Epithelial cell of esophagus (primary cell): ENCODE measurements at regions not wholly inside any gene's neighbourhood (a gene's known extent, or its start where the extent isn't known, plus 50 kb on each side); places are given as distances from the start of the nearest gene placed in this dataset.

Experiments used
- DNase-seq: peaks from one replicate; pipeline ENCODE4 v3.0.0; 2010; ENCODE audit warnings: low read depth
- H3K4me3 ChIP-seq: 2 replicates; pipeline ENCODE4 v1.5.1; 2011; ENCODE audit warnings: mild to moderate bottlenecking, low read length, control low read depth
- TF ChIP-seq, protein P1 (sequence below): IDR thresholded peaks from 2 replicates; pipeline ENCODE4 v1.5.1; 2011; ENCODE audit warnings: low read depth, mild to moderate bottlenecking, low read length, control low read depth, inconsistent platforms; ENCODE audit not compliant: insufficient read depth; ENCODE audit errors: missing control alignments

- no peak overlapping the region for H3K4me3 ChIP-seq
- no peak for DNase-seq
- TF ChIP-seq, protein P1, sequence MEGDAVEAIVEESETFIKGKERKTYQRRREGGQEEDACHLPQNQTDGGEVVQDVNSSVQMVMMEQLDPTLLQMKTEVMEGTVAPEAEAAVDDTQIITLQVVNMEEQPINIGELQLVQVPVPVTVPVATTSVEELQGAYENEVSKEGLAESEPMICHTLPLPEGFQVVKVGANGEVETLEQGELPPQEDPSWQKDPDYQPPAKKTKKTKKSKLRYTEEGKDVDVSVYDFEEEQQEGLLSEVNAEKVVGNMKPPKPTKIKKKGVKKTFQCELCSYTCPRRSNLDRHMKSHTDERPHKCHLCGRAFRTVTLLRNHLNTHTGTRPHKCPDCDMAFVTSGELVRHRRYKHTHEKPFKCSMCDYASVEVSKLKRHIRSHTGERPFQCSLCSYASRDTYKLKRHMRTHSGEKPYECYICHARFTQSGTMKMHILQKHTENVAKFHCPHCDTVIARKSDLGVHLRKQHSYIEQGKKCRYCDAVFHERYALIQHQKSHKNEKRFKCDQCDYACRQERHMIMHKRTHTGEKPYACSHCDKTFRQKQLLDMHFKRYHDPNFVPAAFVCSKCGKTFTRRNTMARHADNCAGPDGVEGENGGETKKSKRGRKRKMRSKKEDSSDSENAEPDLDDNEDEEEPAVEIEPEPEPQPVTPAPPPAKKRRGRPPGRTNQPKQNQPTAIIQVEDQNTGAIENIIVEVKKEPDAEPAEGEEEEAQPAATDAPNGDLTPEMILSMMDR, result no peak
Measured at GRCh38 chr3:144868506-144868905, 896.9 kb downstream of the DIPK2A start.

DNA sequence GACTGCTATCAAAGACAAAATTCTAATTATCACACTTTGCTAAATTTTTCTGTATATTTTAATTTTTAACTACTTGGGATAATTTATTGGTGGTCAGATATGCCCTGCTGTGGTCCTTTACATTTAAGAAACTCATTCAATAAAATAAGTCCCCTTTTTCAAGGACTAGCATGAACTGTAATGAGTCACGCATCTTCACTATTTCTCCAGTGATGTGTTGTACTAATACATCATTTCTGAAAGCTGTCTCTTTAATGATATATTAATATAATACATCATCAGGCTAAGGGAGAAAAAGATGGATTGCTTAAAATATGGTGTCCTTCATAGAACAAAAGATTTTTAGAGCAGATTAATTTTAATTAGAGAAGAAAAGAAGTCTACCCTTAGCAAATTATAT is 901.4 kb downstream of the DIPK2A start:
- no peak overlapping the region for H3K4me3 ChIP-seq
- DNase-seq, result no peak
- TF ChIP-seq, protein P1, result no peak

DNA sequence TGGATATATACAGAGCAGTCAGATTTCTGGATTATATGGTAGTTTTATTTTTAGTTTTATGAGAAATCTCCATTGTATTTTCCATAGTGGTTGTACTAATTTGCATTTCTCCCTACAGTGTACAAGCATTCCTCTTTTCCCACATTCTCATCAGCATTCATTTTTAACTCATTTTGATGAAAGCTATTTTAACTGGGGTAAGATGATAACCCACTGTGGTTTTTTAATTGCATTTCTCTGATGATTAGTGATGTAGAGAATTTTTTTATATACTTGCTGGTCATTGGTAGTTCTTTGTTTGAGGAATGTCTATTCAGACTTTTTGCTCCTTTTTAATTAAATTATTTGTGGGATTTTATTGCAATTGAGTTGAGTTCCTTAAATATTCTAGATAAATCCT is 903.6 kb downstream of the DIPK2A start:
- DNase-seq, result no peak
- TF ChIP-seq, protein P1, result no peak
- no peak overlapping the region for H3K4me3 ChIP-seq

DNA sequence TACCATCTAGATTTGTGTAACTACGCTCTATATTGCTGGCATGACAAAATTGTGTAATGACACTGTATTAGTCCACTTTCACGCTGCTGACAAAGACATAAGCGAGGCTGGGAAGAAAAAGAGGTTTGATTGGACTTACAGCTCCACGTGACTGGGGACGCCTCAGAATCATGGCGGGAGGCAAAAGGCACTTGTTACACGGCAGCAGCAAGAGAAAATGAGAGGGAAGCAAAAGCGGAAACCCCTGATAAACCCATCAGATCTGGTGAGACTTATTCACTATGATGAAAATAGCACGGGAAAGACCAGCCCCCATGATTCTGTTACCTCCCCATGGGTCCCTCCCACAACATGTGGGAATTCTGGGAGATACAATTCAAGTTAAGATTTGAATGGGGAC is 905.7 kb downstream of the DIPK2A start:
- H3K4me3 ChIP-seq, result no peak overlapping the region
- TF ChIP-seq, protein P1, result no peak
- DNase-seq, result no peak

GRCh38 chr3:144879701-144880100 is 908.1 kb downstream of the DIPK2A start:
- TF ChIP-seq, protein P1, result no peak

GRCh38 chr3:144893980-144894379 is 922.4 kb downstream of the DIPK2A start:
- no peak overlapping the region for H3K4me3 ChIP-seq
- TF ChIP-seq, protein P1, result no peak
- DNase-seq, result no peak

More at GRCh38 chr3:144879701-144880100, 908.1 kb downstream of the DIPK2A start:
- DNase-seq, result no peak
- no peak overlapping the region for H3K4me3 ChIP-seq

- TF ChIP-seq, protein P1, result no peak
- no peak overlapping the region for H3K4me3 ChIP-seq
- DNase-seq, result no peak
Measured at GRCh38 chr3:144894576-144894975, 923.0 kb downstream of the DIPK2A start.
